Psoas muscle (tissue), 7 donors: ENCODE measurements at regions not wholly inside any gene's neighbourhood (a gene's known extent, or its start where the extent isn't known, plus 50 kb on each side); places are given as distances from the start of the nearest gene placed in this dataset.

ENCODE experiments used
- ATAC-seq, 4 donors: fragments of 200-7000 bp; cut with Tn5 transposase; one replicate each; pipeline ENCODE4 v1.9.1; 2020; ENCODE audit warnings: moderate library complexity in 3 of 4, mild to moderate bottlenecking in 2 of 4
- DNase-seq, 2 donors: peaks; one replicate each; pipeline ENCODE4 v3.0.0-alpha.2; 2020
- H3K27ac ChIP-seq: fragments of 200-600 bp; one replicate; pipeline ENCODE4 v1.8.0; 2022
- H3K27me3 ChIP-seq, 3 donors: fragments of 200-600 bp in 1 of 3; one replicate each; pipeline versions ENCODE4 v1.6.1 to v1.8.0; 2013 to 2022; ENCODE audit warnings: low read length in 2 of 3, mild to moderate bottlenecking in 2 of 3, moderate library complexity in 1 of 3; ENCODE audit not compliant: insufficient read depth in 3 of 3
- H3K36me3 ChIP-seq, 2 donors: fragments of 200-600 bp in 1 of 2; one replicate each; pipeline versions ENCODE4 v1.6.1 to v1.8.0; 2013 to 2022; ENCODE audit warnings: low read depth in 1 of 2, mild to moderate bottlenecking in 1 of 2, moderate library complexity in 1 of 2; ENCODE audit not compliant: insufficient read depth in 1 of 2
- H3K4me1 ChIP-seq: fragments of 200-600 bp; one replicate; pipeline ENCODE4 v1.8.0; 2022
- H3K4me3 ChIP-seq: fragments of 200-600 bp; one replicate; pipeline ENCODE4 v1.8.0; 2022; ENCODE audit warnings: mild to moderate bottlenecking
- H3K9me3 ChIP-seq: fragments of 200-600 bp; one replicate; pipeline ENCODE4 v1.8.0; 2022
- CTCF ChIP-seq: fragments of 200-600 bp; IDR thresholded peaks from one replicate; pipeline ENCODE4 v1.8.0; 2022; ENCODE audit warnings: antibody characterized with exemption
- WGBS, 3 donors: extraction: QIAGEN DNeasy Blood & Tissue Kit; methylation state at CpG; one replicate each; pipeline versions ENCODE4 v1.1.6 to v1.1.7; 2013; 5-methylcytosine and 5-hydroxymethylcytosine counted together
- intact Hi-C, 2 donors: fragments of 100-400 bp; cut with DNase I; formaldehyde crosslinking; loops; one replicate each; pipeline versions ENCODE4 v1.11.0 to v1.14.2; 2022
- donor health status: healthy with polysubstance abuse.
- donor health status: DM: no; HTN: no; CAD: no; lungs with moderate emphysema.
- donor health status: Bipolar disorder and iron deficiency.
- donor health status: healthy.
- donor health status: DM: yes; HTN: yes; CAD: no.
- donor health status: DM: no; HTN: no; CAD: no.
- donor health status: DM: yes; HTN: yes; CAD: no.

GRCh38 chr3:82640254-82640653 is 878.8 kb upstream of the GBE1 start:
- no peaks in the 10 kb centered on the region for H3K27me3 ChIP-seq
- TF ChIP-seq CTCF: no peak
- ATAC-seq: no peak
- no peak for DNase-seq
- H3K4me1 ChIP-seq: no peaks in the 10 kb centered on the region
- H3K4me3 ChIP-seq: no peak overlapping the region
- no peak overlapping the region for H3K27ac ChIP-seq
- H3K9me3 ChIP-seq: no peaks in the 10 kb centered on the region
- intact Hi-C loops: no loop called here
- 66 to 83% (median 69%) methylated on average over 3 of the region's 3 CpGs for WGBS, 3 donors
- H3K36me3 ChIP-seq: no peaks in the 10 kb centered on the region

- WGBS, 3 donors: 58 to 73% (median 66%) methylated on average over 5 of the region's 5 CpGs
- no peak for DNase-seq
- no peaks in the 10 kb centered on the region for H3K9me3 ChIP-seq
- ATAC-seq: no peak
- no peaks in the 10 kb centered on the region for H3K27me3 ChIP-seq
- H3K36me3 ChIP-seq: no peaks in the 10 kb centered on the region
- intact Hi-C loops: no loop called here
- no peaks in the 10 kb centered on the region for H3K4me1 ChIP-seq
- no peak for TF ChIP-seq CTCF
- no peak overlapping the region for H3K4me3 ChIP-seq
- no peak overlapping the region for H3K27ac ChIP-seq
These were observed 876.1 kb upstream of the GBE1 start for GRCh38 chr3:82637574-82637973.

- WGBS, 3 donors: 85 to 92% (median 86%) methylated on average over 1 of the region's 1 CpG
- H3K4me3 ChIP-seq: no peak overlapping the region
- H3K9me3 ChIP-seq: no peaks in the 10 kb centered on the region
- H3K36me3 ChIP-seq: no peaks in the 10 kb centered on the region
- no peak for TF ChIP-seq CTCF
- intact Hi-C loops: no loop called here
- no peak for DNase-seq
- no peak overlapping the region for H3K27ac ChIP-seq
- no peaks in the 10 kb centered on the region for H3K4me1 ChIP-seq
- no peak for ATAC-seq
- H3K27me3 ChIP-seq: no peaks in the 10 kb centered on the region
These were observed 874.7 kb upstream of the GBE1 start for GRCh38 chr3:82636177-82636576.

- intact Hi-C loops: no loop called here
- no peak for DNase-seq
These were observed 871.9 kb upstream of the GBE1 start for GRCh38 chr3:82633319-82633718.

More at GRCh38 chr3:82633319-82633718, 871.9 kb upstream of the GBE1 start:
- no peaks in the 10 kb centered on the region for H3K9me3 ChIP-seq
- no peaks in the 10 kb centered on the region for H3K27me3 ChIP-seq
- no peaks in the 10 kb centered on the region for H3K36me3 ChIP-seq
- no peak for ATAC-seq
- H3K4me1 ChIP-seq: no peaks in the 10 kb centered on the region
- TF ChIP-seq CTCF: no peak
- no peak overlapping the region for H3K27ac ChIP-seq
- 50 to 60% (median 59%) methylated on average over 1 of the region's 1 CpG for WGBS, 3 donors
- no peak overlapping the region for H3K4me3 ChIP-seq
